ENCODE measurements at regions not wholly inside any gene's neighbourhood (a gene's known extent, or its start where the extent isn't known, plus 50 kb on each side); places are given as distances from the start of the nearest gene placed in this dataset.

GRCh38 chr10:23493711-23494110 lies 54.8 kb downstream of the OTUD1 start:
- no peak overlapping the region for H3K4me2 ChIP-seq (ENCODE audit: low read length)
- no peaks in the 10 kb centered on the region for H3K4me1 ChIP-seq (ENCODE audit: insufficient read depth, low read length, poor library complexity, severe bottlenecking)
- H4K20me1 ChIP-seq (ENCODE audit: insufficient read depth, low read length): no peaks in the 10 kb centered on the region
- no peak overlapping the region for H3K27ac ChIP-seq (ENCODE audit: low read depth, low read length, poor library complexity, severe bottlenecking)
- ChIA-PET CTCF (ENCODE audit: unreplicated experiment) (no interaction called here), POLR2A (interaction anchor here (0.6 kb wide), 1 partner anchor 54 kb away, joined by 3 read pairs; no protein-coding TSS in a partner anchor)
- BruUV-seq (replicated peaks): no TSS peak
- H3K9me2 ChIP-seq (ENCODE audit: insufficient read depth, low read length): no peaks in the 10 kb centered on the region
- no peaks in the 10 kb centered on the region for H3K36me3 ChIP-seq (ENCODE audit: insufficient read depth, low read length)
- H3K4me3 ChIP-seq (ENCODE audit: low read depth, low read length, poor library complexity, severe bottlenecking): no peak overlapping the region
- intact Hi-C loops (cut with micrococcal nuclease; ENCODE audit: unreplicated experiment): no loop called here
- H3K9me3 ChIP-seq (ENCODE audit: low read length): no peaks in the 10 kb centered on the region
- no peak for DNase-seq (ENCODE audit: low spot score)
- H2AFZ ChIP-seq (ENCODE audit: low read length): no peak overlapping the region
- no peak for TF ChIP-seq EZH2phosphoT487 (IDR thresholded peaks at IDR 0.05; ENCODE audit: borderline replicate concordance, low read depth, low read length)
- no peak for TF ChIP-seq CTCF (conservative IDR thresholded peaks at IDR 0.05; ENCODE audit: low read length)
- no peaks in the 10 kb centered on the region for H3K79me2 ChIP-seq (ENCODE audit: insufficient read depth, low read depth, low read length)

GRCh38 chr10:23496727-23497126 lies 57.9 kb downstream of the OTUD1 start:
- no peaks in the 10 kb centered on the region for H3K36me3 ChIP-seq (ENCODE audit: insufficient read depth, low read length)
- no TSS peak for BruUV-seq (replicated peaks)
- POLR2A ChIA-PET: interaction anchor here (0.5 to 1.3 kb wide), 7 partner anchors 20 to 867 kb away, joined by 3 to 6 read pairs (median 3); no protein-coding TSS in a partner anchor
- TF ChIP-seq CTCF (conservative IDR thresholded peaks at IDR 0.05; ENCODE audit: low read length) (no peak), EZH2phosphoT487 (IDR thresholded peaks at IDR 0.05; ENCODE audit: borderline replicate concordance, low read depth, low read length) (no peak)
- no peak overlapping the region for H3K27ac ChIP-seq (ENCODE audit: low read depth, low read length, poor library complexity, severe bottlenecking)
- intact Hi-C loops (cut with micrococcal nuclease; ENCODE audit: unreplicated experiment): no loop called here
- no peaks in the 10 kb centered on the region for H3K4me1 ChIP-seq (ENCODE audit: insufficient read depth, low read length, poor library complexity, severe bottlenecking)
- H3K4me2 ChIP-seq (ENCODE audit: low read length): no peak overlapping the region
- no peaks in the 10 kb centered on the region for H3K9me3 ChIP-seq (ENCODE audit: low read length)
- no peaks in the 10 kb centered on the region for H4K20me1 ChIP-seq (ENCODE audit: insufficient read depth, low read length)
- DNase-seq (ENCODE audit: low spot score): no peak
- CTCF ChIA-PET (ENCODE audit: unreplicated experiment): no interaction called here
- H3K4me3 ChIP-seq (ENCODE audit: low read depth, low read length, poor library complexity, severe bottlenecking): no peak overlapping the region
- no peaks in the 10 kb centered on the region for H3K79me2 ChIP-seq (ENCODE audit: insufficient read depth, low read depth, low read length)
- no peak overlapping the region for H2AFZ ChIP-seq (ENCODE audit: low read length)
- no peaks in the 10 kb centered on the region for H3K9me2 ChIP-seq (ENCODE audit: insufficient read depth, low read length)

- no TSS peak for BruUV-seq (replicated peaks)
- no peaks in the 10 kb centered on the region for H3K9me3 ChIP-seq (ENCODE audit: low read length)
- no peaks in the 10 kb centered on the region for H3K4me1 ChIP-seq (ENCODE audit: insufficient read depth, low read length, poor library complexity, severe bottlenecking)
- ChIA-PET CTCF (ENCODE audit: unreplicated experiment) (interaction anchor here (0.6 kb wide), 1 partner anchor 35 kb away, joined by 3 read pairs; no protein-coding TSS in a partner anchor), POLR2A (interaction anchor here (0.7 to 1.4 kb wide), 5 partner anchors 29 to 216 kb away, joined by 3 to 4 read pairs (median 4); no protein-coding TSS in a partner anchor)
- no peak overlapping the region for H3K27ac ChIP-seq (ENCODE audit: low read depth, low read length, poor library complexity, severe bottlenecking)
- DNase-seq (ENCODE audit: low spot score): no peak
- no peaks in the 10 kb centered on the region for H3K36me3 ChIP-seq (ENCODE audit: insufficient read depth, low read length)
- no peak overlapping the region for H3K4me2 ChIP-seq (ENCODE audit: low read length)
- no peak overlapping the region for H2AFZ ChIP-seq (ENCODE audit: low read length)
- no peaks in the 10 kb centered on the region for H4K20me1 ChIP-seq (ENCODE audit: insufficient read depth, low read length)
- no peak for TF ChIP-seq EZH2phosphoT487 (IDR thresholded peaks at IDR 0.05; ENCODE audit: borderline replicate concordance, low read depth, low read length)
- TF ChIP-seq CTCF (conservative IDR thresholded peaks at IDR 0.05; ENCODE audit: low read length): 0 out of 2 replicates have a peak, but pooled peaks have one; percentile 11
- intact Hi-C loops (cut with micrococcal nuclease; ENCODE audit: unreplicated experiment): no loop called here
- no peak overlapping the region for H3K4me3 ChIP-seq (ENCODE audit: low read depth, low read length, poor library complexity, severe bottlenecking)
- H3K79me2 ChIP-seq (ENCODE audit: insufficient read depth, low read depth, low read length): no peaks in the 10 kb centered on the region
- H3K9me2 ChIP-seq (ENCODE audit: insufficient read depth, low read length): no peaks in the 10 kb centered on the region
Measured at GRCh38 chr10:23499372-23500132, 60.7 kb downstream of the OTUD1 start.

Measured in OCI-LY7 (cell line).